ENCODE measurements at regions not wholly inside any gene's neighbourhood (a gene's known extent, or its start where the extent isn't known, plus 50 kb on each side); places are given as distances from the start of the nearest gene placed in this dataset.

DNA sequence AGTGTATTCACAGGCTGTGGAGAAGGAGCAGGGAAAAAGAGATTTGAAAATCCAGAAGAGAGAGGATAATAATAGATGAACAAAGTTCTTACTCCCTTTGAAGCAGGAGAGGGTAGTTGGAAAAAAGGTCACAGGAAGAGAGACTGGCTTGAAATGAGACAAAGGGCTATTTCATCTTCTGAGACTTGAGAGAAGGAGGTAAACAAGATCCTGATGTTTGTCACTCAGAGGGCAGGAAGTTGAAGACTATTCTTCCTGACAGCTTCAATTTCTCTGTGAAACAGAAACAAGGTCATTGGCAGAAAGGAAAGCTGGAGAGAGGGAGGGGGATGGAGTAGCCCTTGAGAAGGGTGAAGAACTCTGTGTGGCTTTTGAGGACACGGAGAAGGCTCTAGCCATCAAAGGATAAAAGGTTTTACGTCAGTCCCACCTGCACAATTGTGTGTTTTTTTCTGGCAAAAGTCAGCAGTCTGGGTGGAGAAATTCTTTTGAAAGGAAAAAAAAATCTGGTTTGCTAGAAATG lies 216.1 kb upstream of the STEAP4 start:
- Histone ChIP-seq H3K9ac (ENCODE audit: insufficient read depth, low read depth, low read length) (no peak overlapping the region), H4K20me1 (ENCODE audit: insufficient read depth, low read length) (no peaks in the 10 kb centered on the region), H3K4me3 (replicated peaks in 1 of 3; ENCODE audit: insufficient read depth in 1 of 3, low read depth in 2 of 3, low read length in 3 of 3) (no peak overlapping the region), H2AFZ (ENCODE audit: low read length) (no peak overlapping the region), H3K4me1 (ENCODE audit: insufficient read depth, low read length) (no peaks in the 10 kb centered on the region), H3K9me3 (ENCODE audit: low read length) (no peaks in the 10 kb centered on the region), H3K4me2 (ENCODE audit: low read depth, low read length) (no peak overlapping the region), H3K79me2 (ENCODE audit: insufficient read depth, low read length) (no peaks in the 10 kb centered on the region), H3K27me3 (ENCODE audit: control insufficient read depth in 1 of 2, insufficient read depth in 2 of 2, low read length in 2 of 2) (no peaks in the 10 kb centered on the region), H3K36me3 (replicated peaks in 1 of 2; ENCODE audit: control insufficient read depth in 1 of 2, insufficient read depth in 2 of 2, low read length in 2 of 2) (no peaks in the 10 kb centered on the region), H3K27ac (ENCODE audit: extremely low read length, insufficient read depth, low read length) (no peak overlapping the region)
- no peak for FAIRE-seq
- intact Hi-C loops (cut with micrococcal nuclease; ENCODE audit: unreplicated experiment) = no loop called here
- DNase-seq (ENCODE audit: low spot score) = no peak
- WGBS (ENCODE audit: low lambda C conversion rate) = 7% methylated on average over 2 of the region's 2 CpGs
- no peak for ATAC-seq
- TF ChIP-seq ATF1 (CRISPR knock-in tag; IDR thresholded peaks at IDR 0.05) (no peak), KAT2B (IDR thresholded peaks at IDR 0.05; ENCODE audit: borderline replicate concordance, low read depth, low read length) (no peak), JUNB (CRISPR knock-in tag; IDR thresholded peaks at IDR 0.05; ENCODE audit: borderline replicate concordance) (no peak), MTF1 (CRISPR knock-in tag; IDR thresholded peaks at IDR 0.05) (no peak), SPEN (CRISPR knock-in tag; IDR thresholded peaks at IDR 0.05; ENCODE audit: low read depth) (no peak), ZNF564 (CRISPR knock-in tag; IDR thresholded peaks at IDR 0.05) (no peak), ZNF235 (CRISPR knock-in tag; IDR thresholded peaks at IDR 0.05; ENCODE audit: borderline replicate concordance) (no peak), NR2C2 (CRISPR knock-in tag; IDR thresholded peaks at IDR 0.05; ENCODE audit: borderline replicate concordance) (no peak), ZNF124 (CRISPR knock-in tag; IDR thresholded peaks at IDR 0.05) (no peak), NFYB (CRISPR knock-in tag; IDR thresholded peaks at IDR 0.05) (no peak), MLLT10 (CRISPR knock-in tag; IDR thresholded peaks at IDR 0.05) (no peak), ESRRA (CRISPR knock-in tag; IDR thresholded peaks at IDR 0.05; ENCODE audit: low read depth) (no peak)
- in situ Hi-C loops (cut with HindIII; ENCODE audit: extremely low pct_ligation_motif_present, low pct_unique_long_range_greater_than_20kb) = no loop called here
- POLR2A ChIA-PET = no interaction called here
- CTCF ChIA-PET (ENCODE audit: low intra/inter-chr PET ratio, low total read pairs) = no interaction called here
- BruUV-seq (replicated peaks) = no TSS peak

DNA sequence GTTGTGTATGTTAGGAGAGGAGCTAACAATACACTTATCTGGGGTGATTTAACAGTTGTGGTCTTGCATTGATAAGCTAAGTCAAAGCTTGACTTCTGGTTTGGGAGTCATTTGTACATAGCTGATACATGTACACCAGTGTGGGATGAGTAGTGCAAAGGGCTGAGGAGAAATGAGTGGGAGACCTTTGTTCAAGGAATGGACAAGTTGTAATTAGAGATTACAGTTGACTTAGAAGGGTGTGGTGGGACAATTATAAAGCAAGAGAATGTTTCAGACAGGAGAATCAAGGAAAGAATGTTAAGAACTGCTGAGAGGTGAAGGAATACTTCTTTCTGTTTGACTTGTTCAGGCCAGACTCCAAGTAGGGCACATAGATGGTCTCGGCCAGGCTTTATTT lies 209.7 kb upstream of the STEAP4 start:
- Histone ChIP-seq H3K9me3 (ENCODE audit: low read length) (no peaks in the 10 kb centered on the region), H3K27me3 (ENCODE audit: control insufficient read depth in 1 of 2, insufficient read depth in 2 of 2, low read length in 2 of 2) (no peaks in the 10 kb centered on the region), H4K20me1 (ENCODE audit: insufficient read depth, low read length) (no peaks in the 10 kb centered on the region), H3K4me3 (replicated peaks in 1 of 3; ENCODE audit: insufficient read depth in 1 of 3, low read depth in 2 of 3, low read length in 3 of 3) (no peak overlapping the region), H3K4me1 (ENCODE audit: insufficient read depth, low read length) (no peaks in the 10 kb centered on the region), H3K27ac (ENCODE audit: extremely low read length, insufficient read depth, low read length) (no peak overlapping the region), H3K36me3 (replicated peaks in 1 of 2; ENCODE audit: control insufficient read depth in 1 of 2, insufficient read depth in 2 of 2, low read length in 2 of 2) (no peaks in the 10 kb centered on the region), H3K4me2 (ENCODE audit: low read depth, low read length) (no peak overlapping the region), H3K9ac (ENCODE audit: insufficient read depth, low read depth, low read length) (no peak overlapping the region), H3K79me2 (ENCODE audit: insufficient read depth, low read length) (no peaks in the 10 kb centered on the region), H2AFZ (ENCODE audit: low read length) (no peak overlapping the region)
- ChIA-PET POLR2A (no interaction called here), CTCF (ENCODE audit: low intra/inter-chr PET ratio, low total read pairs) (no interaction called here)
- 6% methylated on average over 1 of the region's 1 CpG for WGBS (ENCODE audit: low lambda C conversion rate)
- FAIRE-seq (no peak), DNase-seq (ENCODE audit: low spot score) (no peak), ATAC-seq (no peak)
- BruUV-seq (replicated peaks) = no TSS peak
- in situ Hi-C loops (cut with HindIII; ENCODE audit: extremely low pct_ligation_motif_present, low pct_unique_long_range_greater_than_20kb) (no loop called here), intact Hi-C loops (cut with micrococcal nuclease; ENCODE audit: unreplicated experiment) (no loop called here)
- no peak for TF ChIP-seq ZNF17 (CRISPR knock-in tag; IDR thresholded peaks at IDR 0.05)
- TF ChIP-seq ZNF724P (CRISPR knock-in tag; IDR thresholded peaks at IDR 0.05; ENCODE audit: borderline replicate concordance) = no peak
- TF ChIP-seq RXRB (CRISPR knock-in tag; IDR thresholded peaks at IDR 0.05; ENCODE audit: borderline replicate concordance) = no peak
- TF ChIP-seq SETDB1 (CRISPR knock-in tag; IDR thresholded peaks at IDR 0.05; ENCODE audit: borderline replicate concordance) = no peak
- TF ChIP-seq NFATC3 (CRISPR knock-in tag; IDR thresholded peaks at IDR 0.05) = no peak
- TF ChIP-seq RARG (CRISPR knock-in tag; IDR thresholded peaks at IDR 0.05; ENCODE audit: low read depth) = no peak
- no peak for TF ChIP-seq NCOR1 (IDR thresholded peaks at IDR 0.05; ENCODE audit: borderline replicate concordance, low read length)
- TF ChIP-seq, protein P1, sequence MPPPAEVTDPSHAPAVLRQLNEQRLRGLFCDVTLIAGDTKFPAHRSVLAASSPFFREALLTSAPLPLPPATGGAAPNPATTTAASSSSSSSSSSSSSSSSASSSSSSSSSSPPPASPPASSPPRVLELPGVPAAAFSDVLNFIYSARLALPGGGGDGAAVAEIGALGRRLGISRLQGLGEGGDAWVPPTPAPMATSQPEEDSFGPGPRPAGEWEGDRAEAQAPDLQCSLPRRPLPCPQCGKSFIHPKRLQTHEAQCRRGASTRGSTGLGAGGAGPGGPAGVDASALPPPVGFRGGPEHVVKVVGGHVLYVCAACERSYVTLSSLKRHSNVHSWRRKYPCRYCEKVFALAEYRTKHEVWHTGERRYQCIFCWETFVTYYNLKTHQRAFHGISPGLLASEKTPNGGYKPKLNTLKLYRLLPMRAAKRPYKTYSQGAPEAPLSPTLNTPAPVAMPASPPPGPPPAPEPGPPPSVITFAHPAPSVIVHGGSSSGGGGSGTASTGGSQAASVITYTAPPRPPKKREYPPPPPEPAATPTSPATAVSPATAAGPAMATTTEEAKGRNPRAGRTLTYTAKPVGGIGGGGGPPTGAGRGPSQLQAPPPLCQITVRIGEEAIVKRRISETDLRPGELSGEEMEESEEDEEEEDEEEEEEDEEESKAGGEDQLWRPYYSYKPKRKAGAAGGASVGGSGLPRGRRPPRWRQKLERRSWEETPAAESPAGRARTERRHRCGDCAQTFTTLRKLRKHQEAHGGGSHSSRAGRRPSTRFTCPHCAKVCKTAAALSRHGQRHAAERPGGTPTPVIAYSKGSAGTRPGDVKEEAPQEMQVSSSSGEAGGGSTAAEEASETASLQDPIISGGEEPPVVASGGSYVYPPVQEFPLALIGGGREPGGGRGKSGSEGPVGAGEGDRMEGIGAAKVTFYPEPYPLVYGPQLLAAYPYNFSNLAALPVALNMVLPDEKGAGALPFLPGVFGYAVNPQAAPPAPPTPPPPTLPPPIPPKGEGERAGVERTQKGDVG (CRISPR knock-in tag; IDR thresholded peaks at IDR 0.05; ENCODE audit: borderline replicate concordance) = no peak
